GM04504 (cell line): ENCODE measurements at regions not wholly inside any gene's neighbourhood (a gene's known extent, or its start where the extent isn't known, plus 50 kb on each side); places are given as distances from the start of the nearest gene placed in this dataset.
"Not testable (repeated sequence)": the region's sequence is repeated elsewhere in the genome, so short reads cannot be mapped to it uniquely, and the experiment has no call there.

Experiments
- DNase-seq: peaks from one replicate; pipeline ENCODE4 v3.0.0-alpha.2; 2012; ENCODE audit warnings: low read depth

- DNase-seq, result no peak
These were observed 91.5 kb upstream of the RREB1 start for GRCh38 chr6:7016226-7016625.

GRCh38 chr6:7021301-7021700, 86.5 kb upstream of the RREB1 start:
- no peak for DNase-seq

- DNase-seq, result no peak
These were observed 81.9 kb upstream of the RREB1 start for GRCh38 chr6:7025861-7026260.

GRCh38 chr6:7028963-7029362, 78.8 kb upstream of the RREB1 start:
- not testable (repeated sequence) for DNase-seq

GRCh38 chr6:7030968-7031367, 76.8 kb upstream of the RREB1 start:
- DNase-seq, result not testable (repeated sequence)

- DNase-seq, result no peak
These were observed 74.6 kb upstream of the RREB1 start for GRCh38 chr6:7033202-7033601.

GRCh38 chr6:7034055-7034454, 73.7 kb upstream of the RREB1 start:
- DNase-seq, result no peak

GRCh38 chr6:7035837-7036249, 71.9 kb upstream of the RREB1 start:
- no peak for DNase-seq

GRCh38 chr6:7041511-7042026, 66.2 kb upstream of the RREB1 start:
- DNase-seq, result no peak

- no peak for DNase-seq
These were observed 65.6 kb upstream of the RREB1 start for GRCh38 chr6:7042056-7042653.

- DNase-seq, result no peak
These were observed 64.9 kb upstream of the RREB1 start for GRCh38 chr6:7042654-7043545.

GRCh38 chr6:7045331-7045730, 62.4 kb upstream of the RREB1 start:
- DNase-seq, result no peak

GRCh38 chr6:7045746-7046145, 62.0 kb upstream of the RREB1 start:
- DNase-seq, result no peak

GRCh38 chr6:7047128-7047527, 60.6 kb upstream of the RREB1 start:
- no peak for DNase-seq

GRCh38 chr6:7047966-7048365, 59.8 kb upstream of the RREB1 start:
- DNase-seq, result no peak

- DNase-seq, result no peak
These were observed 58.9 kb upstream of the RREB1 start for GRCh38 chr6:7048894-7049293.

- DNase-seq, result no peak
These were observed 57.8 kb upstream of the RREB1 start for GRCh38 chr6:7050004-7050403.

GRCh38 chr6:7050872-7051779, 56.6 kb upstream of the RREB1 start:
- no peak for DNase-seq

- no peak for DNase-seq
These were observed 55.9 kb upstream of the RREB1 start for GRCh38 chr6:7051780-7052442.

- DNase-seq, result peak; percentile 14
These were observed 55.2 kb upstream of the RREB1 start for GRCh38 chr6:7052443-7053011.

GRCh38 chr6:7053125-7053774, 54.5 kb upstream of the RREB1 start:
- DNase-seq, result no peak
